Right kidney (tissue), 1 donor: ENCODE measurements at regions not wholly inside any gene's neighbourhood (a gene's known extent, or its start where the extent isn't known, plus 50 kb on each side); places are given as distances from the start of the nearest gene placed in this dataset.
A peak's percentile ranks its signal among the peaks of the same experiment; 100 is the strongest.

Experiments used
- DNase-seq: peaks from one replicate; pipeline ENCODE4 v3.0.0-alpha.2; 2016

- no peak for DNase-seq
Measured at GRCh38 chr17:36761203-36761950, 160.0 kb downstream of the MRM1 start.

- DNase-seq: no peak
Measured at GRCh38 chr17:36765436-36766043, 164.2 kb downstream of the MRM1 start.

GRCh38 chr17:36768394-36768793 lies 167.0 kb downstream of the MRM1 start:
- DNase-seq: peak; percentile 47

GRCh38 chr17:36773039-36773438 lies 164.2 kb upstream of the LHX1 start:
- no peak for DNase-seq

GRCh38 chr17:36777118-36777517 lies 160.2 kb upstream of the LHX1 start:
- DNase-seq: peak; percentile 49

GRCh38 chr17:36778448-36778847 lies 158.8 kb upstream of the LHX1 start:
- DNase-seq: peak; percentile 68

- no peak for DNase-seq
Measured at GRCh38 chr17:36779550-36779949, 157.7 kb upstream of the LHX1 start.

- no peak for DNase-seq
Measured at GRCh38 chr17:36784633-36785032, 152.6 kb upstream of the LHX1 start.

GRCh38 chr17:36786867-36787266 lies 150.4 kb upstream of the LHX1 start:
- DNase-seq: no peak

GRCh38 chr17:36791150-36791941 lies 145.9 kb upstream of the LHX1 start:
- no peak for DNase-seq

GRCh38 chr17:36791942-36792475 lies 145.3 kb upstream of the LHX1 start:
- no peak for DNase-seq

- DNase-seq: no peak
Measured at GRCh38 chr17:36792849-36793248, 144.4 kb upstream of the LHX1 start.

GRCh38 chr17:36793976-36794375 lies 143.3 kb upstream of the LHX1 start:
- no peak for DNase-seq

- no peak for DNase-seq
Measured at GRCh38 chr17:36807496-36808179, 129.6 kb upstream of the LHX1 start.

- peak; percentile 79 for DNase-seq
Measured at GRCh38 chr17:36808180-36808661, 129.1 kb upstream of the LHX1 start.

GRCh38 chr17:36812762-36813161 lies 124.5 kb upstream of the LHX1 start:
- no peak for DNase-seq

- DNase-seq: no peak
Measured at GRCh38 chr17:36813357-36813756, 123.9 kb upstream of the LHX1 start.

GRCh38 chr17:36813957-36814563 lies 123.2 kb upstream of the LHX1 start:
- DNase-seq: no peak

- no peak for DNase-seq
Measured at GRCh38 chr17:36814958-36815357, 122.3 kb upstream of the LHX1 start.

- no peak for DNase-seq
Measured at GRCh38 chr17:36816214-36816906, 120.9 kb upstream of the LHX1 start.

- DNase-seq: no peak
Measured at GRCh38 chr17:36816907-36817288, 120.4 kb upstream of the LHX1 start.
